Fibroblast of lung (primary cell): ENCODE measurements at regions not wholly inside any gene's neighbourhood (a gene's known extent, or its start where the extent isn't known, plus 50 kb on each side); places are given as distances from the start of the nearest gene placed in this dataset.

ENCODE experiments used
- EZH2 ChIP-seq: IDR thresholded peaks from 2 replicates; pipeline ENCODE4 v1.5.1; 2012; ENCODE audit warnings: low read length, control low read depth, mild to moderate bottlenecking; ENCODE audit errors: missing control alignments
- TF ChIP-seq, protein P1 (sequence below), 2 donors: IDR thresholded peaks in 1 of 2; conservative IDR thresholded peaks in 1 of 2; 1 replicate in 1 of 2; 2 replicates in 1 of 2; pipeline ENCODE4 v1.5.1; 2011 to 2012; ENCODE audit warnings: low read length in 2 of 2, control low read depth in 1 of 2, inconsistent platforms in 1 of 2, low read depth in 1 of 2, mild to moderate bottlenecking in 1 of 2

DNA sequence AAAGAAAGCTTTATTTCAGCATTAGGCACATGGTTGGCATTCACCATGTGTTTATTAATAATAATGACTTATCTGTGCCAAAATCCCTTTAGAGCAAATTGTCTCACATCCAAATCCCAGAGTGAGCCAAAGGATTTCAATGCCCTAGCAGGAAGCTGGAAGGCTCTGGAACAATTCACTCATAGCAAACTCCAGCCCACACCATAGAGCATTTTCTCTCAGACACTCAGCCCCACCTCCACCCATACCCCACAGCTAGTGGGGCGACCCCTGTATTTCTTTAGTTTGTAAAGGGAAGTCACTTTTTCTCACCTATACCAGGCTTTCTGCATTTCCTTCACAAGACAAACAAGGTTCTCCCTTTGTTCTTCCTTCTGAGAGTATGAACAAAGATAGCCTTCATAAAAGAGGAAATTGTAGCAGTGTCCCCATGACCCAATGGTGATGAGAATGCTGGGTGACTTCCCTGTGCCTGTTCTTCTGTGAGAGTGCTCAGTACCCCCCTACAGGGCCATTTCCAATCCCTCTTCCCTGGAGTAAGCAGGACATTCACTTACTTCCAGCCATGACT lies 100.1 kb upstream of the APCDD1 start:
- TF ChIP-seq, protein P1, sequence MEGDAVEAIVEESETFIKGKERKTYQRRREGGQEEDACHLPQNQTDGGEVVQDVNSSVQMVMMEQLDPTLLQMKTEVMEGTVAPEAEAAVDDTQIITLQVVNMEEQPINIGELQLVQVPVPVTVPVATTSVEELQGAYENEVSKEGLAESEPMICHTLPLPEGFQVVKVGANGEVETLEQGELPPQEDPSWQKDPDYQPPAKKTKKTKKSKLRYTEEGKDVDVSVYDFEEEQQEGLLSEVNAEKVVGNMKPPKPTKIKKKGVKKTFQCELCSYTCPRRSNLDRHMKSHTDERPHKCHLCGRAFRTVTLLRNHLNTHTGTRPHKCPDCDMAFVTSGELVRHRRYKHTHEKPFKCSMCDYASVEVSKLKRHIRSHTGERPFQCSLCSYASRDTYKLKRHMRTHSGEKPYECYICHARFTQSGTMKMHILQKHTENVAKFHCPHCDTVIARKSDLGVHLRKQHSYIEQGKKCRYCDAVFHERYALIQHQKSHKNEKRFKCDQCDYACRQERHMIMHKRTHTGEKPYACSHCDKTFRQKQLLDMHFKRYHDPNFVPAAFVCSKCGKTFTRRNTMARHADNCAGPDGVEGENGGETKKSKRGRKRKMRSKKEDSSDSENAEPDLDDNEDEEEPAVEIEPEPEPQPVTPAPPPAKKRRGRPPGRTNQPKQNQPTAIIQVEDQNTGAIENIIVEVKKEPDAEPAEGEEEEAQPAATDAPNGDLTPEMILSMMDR (conservative IDR thresholded peaks at IDR 0.05 in 1 of 2, IDR thresholded peaks at IDR 0.05 in 1 of 2; ENCODE audit: low read depth in 1 of 2, low read length in 2 of 2), result no peak
- TF ChIP-seq EZH2, result no peak
